K562 (cell line): ENCODE measurements at regions not wholly inside any gene's neighbourhood (a gene's known extent, or its start where the extent isn't known, plus 50 kb on each side); places are given as distances from the start of the nearest gene placed in this dataset.

Experiments used
- ATAC-seq: fragments of 200-7000 bp; cut with Tn5 transposase; 3 replicates; pipeline ENCODE4 v1.9.1; 2020; ENCODE audit warnings: moderate library complexity
- BruUV-seq: library from RNA; stranded (reverse); fragments of 400-500 nt; replicated peaks from 2 replicates; lab custom pipeline; 2021; lab: Mats Ljungman, UMichigan
- CTCF ChIA-PET: fragments of 300-600 bp; formaldehyde crosslinking; extraction: SDS; loops from one replicate; lab custom pipeline; 2021; ENCODE audit warnings: low intra/inter-chr PET ratio; lab: Yijun Ruan, JAX
- POLR2A ChIA-PET: fragments of 300-600, 350-650 bp; sonication (Branson Sonifier 250); formaldehyde crosslinking; extraction: SDS; loops from one replicate; lab custom pipeline; 2021; ENCODE audit warnings: antibody characterized with exemption, inconsistent platforms; lab: Yijun Ruan, JAX
- DNase-seq, 4 experiments: peaks; one replicate each; pipeline versions ENCODE4 v3.0.0 to v3.0.0-alpha.2; 2011 to 2018; ENCODE audit warnings: low spot score in 3 of 4, mixed read lengths in 3 of 4; ENCODE audit errors: extremely low read depth in 1 of 4
- FAIRE-seq: peaks from 2 replicates; lab custom pipeline; 2011; peaks lifted over from hg19 to GRCh38; lab: Jason Lieb, UNC
- H2AFZ ChIP-seq: 2 replicates; pipeline ENCODE4 v1.6.0; 2011; ENCODE audit warnings: low read depth, low read length, control low read depth, inconsistent platforms
- H3K27ac ChIP-seq: fragments of 200-600 bp; 3 replicates; pipeline ENCODE4 v1.8.0; 2011; ENCODE audit warnings: low read depth, mild to moderate bottlenecking, control low read depth, inconsistent platforms, low read length, moderate library complexity, mixed read lengths; ENCODE audit errors: extremely low read depth
- H3K27me3 ChIP-seq, 2 experiments: fragments of 300-600 bp in 1 of 2; 2 replicates in 1 of 2; 3 replicates in 1 of 2; pipeline versions ENCODE4 v1.6.0 to v1.8.0; 2011; ENCODE audit warnings: inconsistent platforms in 2 of 2, low read length in 2 of 2, mild to moderate bottlenecking in 1 of 2, mixed read lengths in 1 of 2, moderate library complexity in 1 of 2; ENCODE audit not compliant: control insufficient read depth in 2 of 2, insufficient read depth in 2 of 2
- H3K36me3 ChIP-seq: fragments of 300-600 bp; 3 replicates; pipeline ENCODE4 v1.8.0; 2011; ENCODE audit warnings: mild to moderate bottlenecking, low read length, inconsistent platforms; ENCODE audit not compliant: control insufficient read depth, insufficient read depth
- H3K4me1 ChIP-seq, 2 experiments: fragments of 200-600 bp in 1 of 2; replicated peaks in 1 of 2; 2 replicates in 1 of 2; 3 replicates in 1 of 2; pipeline versions ENCODE4 v1.5.1 to v1.8.0; 2011; ENCODE audit warnings: inconsistent platforms in 2 of 2, low read length in 2 of 2, mild to moderate bottlenecking in 1 of 2, mixed read lengths in 1 of 2, moderate library complexity in 1 of 2; ENCODE audit not compliant: control insufficient read depth in 2 of 2, insufficient read depth in 2 of 2
- H3K4me2 ChIP-seq: 2 replicates; pipeline ENCODE4 v1.6.1; 2011; ENCODE audit warnings: low read length, control low read depth, inconsistent platforms, mixed read lengths; ENCODE audit not compliant: insufficient read depth
- H3K4me3 ChIP-seq: fragments of 200-600 bp; sonication (generic), shearing (Covaris generic); 2 replicates; pipeline ENCODE4 v1.5.1; 2016; ENCODE audit warnings: control low read depth, inconsistent platforms
- H3K79me2 ChIP-seq: fragments of 200-600 bp; 3 replicates; pipeline ENCODE4 v1.8.0; 2011; ENCODE audit warnings: low read length, inconsistent platforms; ENCODE audit not compliant: control insufficient read depth, insufficient read depth
- H3K9ac ChIP-seq, 2 experiments: 2 replicates each; pipeline versions ENCODE4 v1.6.0 to v1.6.1; 2011; ENCODE audit warnings: low read depth in 2 of 2, low read length in 2 of 2, control low read depth in 1 of 2, inconsistent platforms in 1 of 2, mild to moderate bottlenecking in 1 of 2, mixed read lengths in 1 of 2; ENCODE audit not compliant: insufficient read depth in 1 of 2
- H3K9me1 ChIP-seq: one replicate; pipeline ENCODE4 v1.6.0; 2011; ENCODE audit warnings: inconsistent platforms, mild to moderate bottlenecking, low read length, moderate library complexity; ENCODE audit not compliant: control insufficient read depth, insufficient read depth
- H3K9me3 ChIP-seq: replicated peaks from 2 replicates; pipeline ENCODE4 v1.5.1; 2011; ENCODE audit warnings: low read depth, low read length, inconsistent platforms; ENCODE audit not compliant: control insufficient read depth, insufficient read depth
- H4K20me1 ChIP-seq: replicated peaks from 2 replicates; pipeline ENCODE4 v1.6.1; 2011; ENCODE audit warnings: low read length, inconsistent platforms, mixed read lengths; ENCODE audit not compliant: control insufficient read depth, insufficient read depth
- CHD1 ChIP-seq: fragments of 200-600 bp; sonication (generic); IDR thresholded peaks from one replicate; pipeline ENCODE4 v1.6.1; 2012; ENCODE audit warnings: mild to moderate bottlenecking, moderate library complexity, low read length, inconsistent platforms
- FOXK2 ChIP-seq, 2 experiments: fragments of 450-650 bp; IDR thresholded peaks in 1 of 2; conservative IDR thresholded peaks in 1 of 2; 2 replicates each; pipeline ENCODE4 v1.6.1; 2016; ENCODE audit warnings: low read depth in 2 of 2, mild to moderate bottlenecking in 1 of 2
- NFIC ChIP-seq: fragments of 450-650 bp; IDR thresholded peaks from 2 replicates; pipeline ENCODE4 v1.6.1; 2017; ENCODE audit warnings: mild to moderate bottlenecking, inconsistent platforms
- SMARCC2 ChIP-seq: fragments of 450-650 bp; IDR thresholded peaks from 2 replicates; pipeline ENCODE4 v1.6.1; 2017; ENCODE audit warnings: antibody characterized with exemption, moderate library complexity, mild to moderate bottlenecking, low read depth
- TFAM ChIP-seq: fragments of 250-450 bp; sonication (Bioruptor Pico); conservative IDR thresholded peaks from 2 replicates; pipeline ENCODE4 v1.5.0; 2021; ENCODE audit warnings: mild to moderate bottlenecking, moderate library complexity
- TGIF2 ChIP-seq: sonication (generic); formaldehyde crosslinking; IDR thresholded peaks from 2 replicates; pipeline ENCODE4 v1.8.1; 2022; ENCODE audit warnings: mild to moderate bottlenecking, missing genetic modification reagents, moderate library complexity
- U2AF2 ChIP-seq: fragments of 200-400 bp; formaldehyde crosslinking; optimal IDR thresholded peaks from 2 replicates; pipeline ENCODE3; 2017; ENCODE audit warnings: low read depth, mild to moderate bottlenecking, low read length
- VEZF1 ChIP-seq: fragments of 200-800 bp; sonication (Bioruptor generic); IDR thresholded peaks from 2 replicates; pipeline ENCODE4 v1.6.1; 2017; ENCODE audit warnings: missing genetic modification characterization, missing compliant biosample characterization
- ZEB2 ChIP-seq: fragments of 450-650 bp; IDR thresholded peaks from 2 replicates; pipeline ENCODE4 v1.6.1; 2016
- ZNF3 ChIP-seq: fragments of 250-450 bp; sonication (Bioruptor Pico); IDR thresholded peaks from 2 replicates; pipeline ENCODE4 v1.5.0; 2021; ENCODE audit warnings: mild to moderate bottlenecking, moderate library complexity
- WGBS: fragments of 100-300 bp; shearing (Covaris generic); methylation state at CpG from one replicate; pipeline ENCODE4 v1.1.6; 2016; ENCODE audit warnings: low coverage, mixed read lengths; ENCODE audit not compliant: insufficient coverage; ENCODE audit errors: missing lambda C conversion rate; 5-methylcytosine and 5-hydroxymethylcytosine counted together
- in situ Hi-C: fragments of 300-500 bp; cut with MboI; formaldehyde crosslinking; loops from 4 replicates; pipeline ENCODE4 v1.15.0; 2018; ENCODE audit warnings: inconsistent platforms, mixed read lengths
- intact Hi-C: fragments of 100-400 bp; cut with micrococcal nuclease; formaldehyde crosslinking; loops from 2 replicates; pipeline ENCODE4 v1.14.2; 2022

GRCh38 chr1:219463636-219464035 lies 149.3 kb downstream of the ZC3H11B start:
- DNase-seq (no peak), FAIRE-seq (no peak), ATAC-seq (no peak)
- in situ Hi-C loops (no loop called here), intact Hi-C loops (no loop called here)
- TF ChIP-seq SMARCC2: no peak
- TF ChIP-seq CHD1: no peak
- no peak for TF ChIP-seq NFIC
- TF ChIP-seq FOXK2 (conservative IDR thresholded peaks at IDR 0.05 in 1 of 2, IDR thresholded peaks at IDR 0.05 in 1 of 2; ENCODE audit: low read depth in 2 of 2): no peak
- no peak for TF ChIP-seq U2AF2
- TF ChIP-seq VEZF1 (CRISPR knock-in tag): no peak
- TF ChIP-seq ZNF3 (CRISPR knock-in tag): no peak
- TF ChIP-seq ZEB2: no peak
- TF ChIP-seq TGIF2 (CRISPR knock-in tag): no peak
- TF ChIP-seq TFAM (CRISPR knock-in tag): no peak
- Histone ChIP-seq H3K36me3 (no peaks in the 10 kb centered on the region), H3K4me3 (no peak overlapping the region), H3K27ac (no peak overlapping the region), H3K27me3 (no peaks in the 10 kb centered on the region), H3K9ac (no peak overlapping the region), H3K4me2 (no peak overlapping the region), H3K4me1 (no peaks in the 10 kb centered on the region), H2AFZ (no peak overlapping the region), H4K20me1 (no peaks in the 10 kb centered on the region), H3K9me3 (no peaks in the 10 kb centered on the region), H3K79me2 (no peaks in the 10 kb centered on the region), H3K9me1 (no peaks in the 10 kb centered on the region)
- POLR2A ChIA-PET: no interaction called here
- BruUV-seq: no TSS peak
- CTCF ChIA-PET: no interaction called here
- 1% methylated on average over 4 of the region's 4 CpGs for WGBS
